ENCODE measurements at regions not wholly inside any gene's neighbourhood (a gene's known extent, or its start where the extent isn't known, plus 50 kb on each side); places are given as distances from the start of the nearest gene placed in this dataset.

- TF ChIP-seq POLR2A (IDR thresholded peaks at IDR 0.05) (no peak), CTCF (IDR thresholded peaks at IDR 0.05) (no peak)
Observed at GRCh38 chr6:165941786-165942185, 225.9 kb downstream of the TBXT start.

All from right lobe of liver (tissue), 4 donors.